SHP77 (cell line): ENCODE measurements at regions not wholly inside any gene's neighbourhood (a gene's known extent, or its start where the extent isn't known, plus 50 kb on each side); places are given as distances from the start of the nearest gene placed in this dataset.
A peak's percentile ranks its signal among the peaks of the same experiment; 100 is the strongest.

Experiments
- DNase-seq, 2 experiments: peaks; one replicate each; lab custom pipeline; 2025; lab: John Stamatoyannopoulos, UW

DNA sequence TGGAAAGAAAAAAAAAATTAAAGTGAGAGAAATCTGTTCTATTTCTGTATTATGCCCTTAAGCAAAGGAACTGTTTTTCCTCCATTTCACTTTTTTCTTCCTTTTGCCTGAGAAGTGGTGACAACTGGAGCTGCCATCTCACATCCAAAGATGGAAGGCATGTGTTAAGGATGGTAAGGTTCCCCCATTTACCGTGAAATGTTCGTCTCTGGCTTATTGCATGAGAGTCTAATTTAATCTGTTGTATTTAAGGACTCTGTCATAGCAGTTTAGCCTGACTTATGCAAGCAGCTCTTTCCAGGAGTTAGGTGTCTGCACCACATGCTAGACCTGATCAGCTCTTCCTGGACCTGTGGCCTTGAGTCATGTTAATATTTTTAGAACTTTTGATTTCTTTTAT is 389.5 kb upstream of the MAP3K7 start:
- no peak for DNase-seq

DNA sequence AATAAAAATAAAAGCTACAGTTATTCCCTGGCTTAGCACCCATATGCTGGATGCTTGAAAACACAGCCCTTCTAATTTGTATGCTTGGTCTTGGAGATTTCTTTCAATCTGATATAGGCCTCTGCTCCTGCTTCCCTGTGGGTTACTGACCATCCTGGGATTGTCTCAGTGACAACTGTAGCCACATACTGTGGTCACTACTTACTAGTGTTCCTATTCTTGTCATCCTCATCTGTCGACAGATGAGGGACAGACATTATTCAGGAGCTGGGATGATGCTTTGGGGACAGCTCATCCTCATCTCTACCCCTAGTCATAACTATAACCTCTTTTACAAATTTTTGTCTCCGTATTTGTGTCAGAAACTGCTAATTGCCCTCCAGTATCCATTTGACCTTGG is 388.9 kb upstream of the MAP3K7 start:
- DNase-seq = no peak

DNA sequence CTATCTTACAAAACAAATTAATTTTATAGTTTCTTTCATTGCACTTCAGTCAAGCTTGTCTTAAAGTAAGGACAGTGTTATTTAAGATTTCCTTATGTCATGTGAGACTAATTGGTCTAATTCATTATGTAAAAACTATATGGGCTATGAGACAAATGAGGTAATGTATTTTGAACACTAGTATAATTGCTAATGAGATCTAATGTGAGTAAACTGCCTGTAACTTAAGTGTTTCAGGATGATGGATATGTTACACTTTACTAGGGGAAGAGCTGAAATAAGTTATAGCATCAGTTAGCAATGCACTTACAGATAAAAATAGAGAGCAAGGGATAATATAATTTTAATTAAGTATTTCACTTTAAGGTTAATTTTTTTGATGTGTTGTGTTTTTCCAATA is 386.3 kb upstream of the MAP3K7 start:
- DNase-seq = no peak

DNA sequence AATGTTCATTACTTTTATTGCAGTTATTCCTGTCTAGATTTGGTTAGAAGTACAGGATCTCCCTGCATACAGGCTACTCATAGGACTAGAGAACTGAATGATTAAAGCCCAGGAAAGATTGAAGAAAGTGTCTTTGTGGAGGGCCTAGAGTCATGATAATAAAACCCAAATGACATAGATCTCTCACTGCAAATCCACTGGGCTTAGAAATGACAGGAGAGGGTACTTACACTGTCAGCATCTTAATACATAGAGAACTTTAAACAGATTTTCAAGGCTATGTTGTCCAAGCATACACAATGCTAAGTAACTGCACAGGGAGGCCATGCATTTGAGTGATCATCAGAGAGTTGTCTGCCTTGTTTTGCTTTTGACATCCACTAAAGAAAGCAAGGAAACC is 383.8 kb upstream of the MAP3K7 start:
- no peak for DNase-seq

DNA sequence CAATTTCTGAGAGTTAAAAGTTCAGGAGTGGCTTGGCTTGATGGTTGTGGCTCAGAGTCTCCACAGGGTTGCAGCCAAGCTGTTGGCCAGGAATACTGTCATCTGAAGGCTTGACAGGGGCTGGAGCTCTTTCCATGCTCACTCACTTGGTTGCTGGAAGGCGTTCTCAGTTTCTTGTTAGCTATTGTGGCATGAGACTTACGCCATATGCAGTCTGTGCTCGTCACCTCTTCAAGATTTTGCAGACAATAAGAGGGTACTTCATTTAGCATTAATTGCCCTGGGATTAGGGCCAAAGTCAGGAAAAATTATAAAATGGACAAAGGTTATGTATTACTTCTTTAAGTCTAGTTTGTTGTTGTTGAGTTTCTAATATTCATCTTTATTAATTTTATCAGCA is 380.6 kb upstream of the MAP3K7 start:
- DNase-seq = no peak

DNA sequence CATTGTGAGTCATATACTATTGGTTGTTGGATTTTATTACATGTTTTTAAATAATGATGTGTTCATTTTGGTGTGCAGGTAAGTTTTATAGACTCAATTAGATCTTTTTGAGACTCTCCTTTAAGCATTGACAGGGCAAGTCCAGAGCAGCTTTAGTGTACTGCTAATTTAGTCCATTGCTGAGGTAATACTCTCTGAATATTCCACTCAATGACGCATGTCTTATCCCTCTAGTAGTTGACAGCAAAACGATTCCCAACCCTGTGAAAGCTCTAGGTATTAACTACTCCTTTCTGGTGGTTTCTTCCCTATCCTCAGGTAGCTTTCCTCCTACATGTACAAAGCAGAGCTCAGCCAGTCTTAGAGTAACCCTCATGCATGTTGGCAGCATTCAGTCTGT is 373.5 kb upstream of the MAP3K7 start:
- no peak for DNase-seq

DNA sequence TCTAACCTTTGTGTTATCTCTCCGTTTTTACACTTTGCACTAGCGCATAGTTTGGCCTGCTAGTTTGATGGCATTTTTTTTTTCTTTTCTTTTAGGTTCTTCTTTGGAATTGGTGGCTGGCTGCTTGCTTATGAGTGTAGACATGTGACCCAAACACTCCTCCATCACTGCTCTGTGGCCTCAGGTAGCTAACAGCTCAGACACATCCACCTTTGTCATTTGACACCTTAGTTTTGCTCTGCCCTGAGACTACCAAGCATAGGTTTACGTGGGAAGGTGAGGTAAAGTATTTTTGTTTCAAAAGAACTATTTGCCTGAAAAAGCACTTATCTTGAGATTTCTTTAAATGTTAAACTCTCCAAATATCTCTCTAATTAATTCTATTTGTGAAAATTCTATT is 368.4 kb upstream of the MAP3K7 start:
- no peak for DNase-seq

DNA sequence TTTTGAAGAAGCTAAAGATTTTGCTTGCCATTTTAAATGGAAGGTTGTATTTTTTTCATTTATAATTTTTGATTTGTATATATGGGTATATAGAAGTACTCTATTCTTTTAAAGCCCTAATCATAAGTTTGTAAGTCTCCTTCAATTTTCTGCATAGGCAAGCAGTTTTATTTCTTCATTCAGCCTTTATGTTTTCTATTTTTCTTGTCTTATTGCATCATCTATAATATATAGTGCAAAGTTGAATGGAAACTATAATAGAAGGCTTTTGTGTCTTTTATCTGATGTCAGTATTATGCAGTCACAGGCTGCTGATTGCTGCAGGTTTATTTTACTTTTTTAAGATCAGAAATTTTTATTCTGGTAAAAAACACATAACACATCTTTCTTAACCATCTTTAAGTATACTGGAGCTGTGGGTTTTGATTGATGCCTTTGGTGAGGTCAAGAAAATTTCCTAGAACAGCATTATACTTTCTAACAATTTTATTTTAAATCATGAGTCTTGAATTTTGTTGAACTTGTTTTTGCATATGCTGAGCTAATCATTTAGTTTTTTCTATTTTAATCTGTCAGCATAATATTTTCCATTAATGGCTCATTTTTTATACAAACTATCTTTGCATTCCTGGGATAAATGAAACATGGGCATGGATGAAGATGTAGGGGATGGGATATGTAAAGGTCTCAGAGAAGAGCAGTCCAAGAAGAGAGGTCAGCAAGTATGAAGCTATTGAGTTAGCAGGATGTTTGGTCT is 366.7 kb upstream of the MAP3K7 start:
- no peak for DNase-seq

DNA sequence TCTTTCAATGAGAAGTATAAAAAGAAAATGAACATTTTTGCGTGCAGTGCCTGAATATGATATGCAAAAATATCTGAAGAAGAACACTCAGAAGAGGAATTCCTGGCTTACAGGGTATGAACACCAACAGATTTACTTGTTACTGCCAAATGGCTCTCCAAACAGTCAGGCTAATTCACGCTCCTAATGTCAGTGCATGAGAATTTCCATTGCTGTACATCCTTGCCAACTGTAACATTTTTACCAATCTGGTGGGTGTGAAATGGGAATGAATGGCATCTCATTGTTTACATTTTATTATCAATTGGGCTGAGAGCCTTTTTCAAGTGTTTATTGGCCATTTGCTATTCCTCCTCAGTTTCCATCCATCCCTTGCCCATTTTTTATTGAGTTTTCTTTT is 365.3 kb upstream of the MAP3K7 start:
- no peak for DNase-seq

DNA sequence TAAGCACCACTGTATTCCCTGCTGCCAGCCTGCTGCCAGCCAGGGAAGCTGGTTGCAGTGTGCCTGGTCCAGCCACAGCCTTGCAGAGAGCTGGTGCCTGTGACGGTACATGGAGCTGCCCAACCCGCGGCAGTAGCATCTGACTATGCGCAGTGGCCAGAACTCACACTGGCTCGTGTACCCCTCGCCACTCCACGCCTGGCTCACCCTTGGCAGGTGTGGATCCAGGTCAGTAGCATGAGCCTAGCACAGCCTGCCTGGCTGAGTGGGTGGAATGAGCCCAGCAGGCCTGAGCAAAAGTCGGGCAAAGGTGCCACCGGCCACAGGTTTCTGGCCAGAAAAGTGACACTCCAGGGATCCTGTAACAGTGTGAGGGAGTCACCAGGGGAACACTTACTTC is 361.7 kb upstream of the MAP3K7 start:
- no peak for DNase-seq

DNA sequence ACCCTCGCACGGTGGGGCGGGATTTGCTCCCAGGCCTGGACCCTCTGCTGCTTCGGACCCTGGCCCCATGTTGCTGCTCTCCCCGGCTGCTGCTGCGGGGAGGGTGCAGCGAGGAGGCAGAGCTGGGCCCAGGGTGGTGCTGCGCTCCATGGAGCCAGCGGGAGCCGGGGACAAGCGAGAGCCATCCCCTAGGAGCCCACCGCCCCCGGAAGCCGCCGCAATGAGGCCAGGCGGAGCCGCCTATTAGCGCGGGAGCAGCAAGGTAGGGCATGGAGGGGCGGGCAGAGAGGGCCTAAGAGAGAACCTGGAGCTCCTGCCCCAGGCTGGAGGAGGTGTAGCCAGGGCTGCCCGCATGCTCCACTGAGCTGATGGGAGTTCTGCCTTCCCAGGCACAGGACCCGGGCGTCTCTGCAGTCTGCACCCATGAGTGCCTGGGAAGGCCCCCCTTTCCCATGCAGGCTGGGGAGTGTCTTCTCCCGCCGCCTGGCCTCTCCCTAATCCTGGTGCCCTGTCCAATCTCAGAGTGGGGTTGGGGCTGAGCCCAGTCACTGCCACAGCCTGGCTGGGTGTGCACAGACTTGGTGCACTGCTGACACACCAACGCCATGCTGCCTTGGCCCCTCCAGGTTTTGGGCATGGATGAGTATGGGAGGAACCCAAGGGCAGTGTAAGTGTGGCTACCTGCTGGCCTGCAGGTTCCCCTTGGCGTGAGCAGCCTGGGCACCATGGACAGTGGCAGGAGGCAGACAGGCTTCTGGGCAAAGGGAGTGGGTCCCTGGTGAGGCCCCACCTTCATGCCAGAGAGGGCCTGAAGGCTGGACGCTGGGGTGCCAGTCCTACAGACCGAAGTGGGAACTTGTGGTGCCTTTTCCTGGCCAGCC is 360.6 kb upstream of the MAP3K7 start:
- no peak for DNase-seq

DNA sequence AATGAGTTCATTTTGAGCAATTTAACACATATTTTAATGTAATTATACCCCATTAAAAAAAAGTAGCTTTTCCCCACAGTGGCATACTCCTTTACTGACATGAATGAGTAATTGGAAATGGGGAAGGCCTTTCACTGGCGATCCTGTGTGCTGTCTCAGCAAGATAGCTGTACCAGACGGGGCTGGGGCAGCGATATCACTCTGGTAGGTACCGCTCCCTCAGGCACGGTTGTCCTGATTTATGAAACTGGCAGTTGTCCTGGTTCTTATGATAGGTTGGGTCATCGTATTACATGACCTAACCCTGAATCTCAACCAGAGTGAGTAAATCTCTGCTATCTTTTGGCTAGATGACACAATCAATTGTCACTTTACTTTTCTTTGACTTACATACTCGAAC is 355.0 kb upstream of the MAP3K7 start:
- DNase-seq = no peak

DNA sequence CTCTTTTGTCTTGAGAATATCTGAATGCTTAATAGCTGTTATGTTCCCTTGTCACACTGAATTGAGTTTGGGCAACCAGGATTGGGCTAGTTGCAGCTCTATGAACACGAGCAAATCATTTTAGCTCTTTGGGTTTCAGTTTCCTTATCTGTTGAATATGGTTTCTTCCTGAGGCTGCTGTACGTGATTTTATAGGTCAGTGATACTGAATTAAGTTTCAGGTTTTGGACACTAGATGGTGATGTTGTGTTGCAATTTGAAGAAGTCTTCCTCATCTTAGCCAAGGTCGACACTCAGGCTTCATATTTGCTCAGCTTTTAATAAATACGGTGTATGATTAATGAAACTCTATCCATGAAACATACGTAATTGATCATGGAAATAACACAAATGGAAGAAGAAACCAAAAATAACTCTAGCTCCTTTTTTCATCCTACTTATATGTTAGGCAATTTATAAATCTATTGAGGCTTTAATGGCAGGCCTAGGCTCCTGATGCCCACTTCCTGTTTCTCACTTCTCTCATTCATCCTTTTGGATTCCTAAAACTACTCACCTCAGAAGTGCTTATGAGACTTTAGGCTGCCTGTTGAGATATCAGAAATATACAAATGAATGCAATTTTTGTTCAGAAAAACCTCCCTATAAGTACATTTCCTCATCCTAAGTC is 354.1 kb upstream of the MAP3K7 start:
- peak; percentile 59 to 74 for DNase-seq

DNA sequence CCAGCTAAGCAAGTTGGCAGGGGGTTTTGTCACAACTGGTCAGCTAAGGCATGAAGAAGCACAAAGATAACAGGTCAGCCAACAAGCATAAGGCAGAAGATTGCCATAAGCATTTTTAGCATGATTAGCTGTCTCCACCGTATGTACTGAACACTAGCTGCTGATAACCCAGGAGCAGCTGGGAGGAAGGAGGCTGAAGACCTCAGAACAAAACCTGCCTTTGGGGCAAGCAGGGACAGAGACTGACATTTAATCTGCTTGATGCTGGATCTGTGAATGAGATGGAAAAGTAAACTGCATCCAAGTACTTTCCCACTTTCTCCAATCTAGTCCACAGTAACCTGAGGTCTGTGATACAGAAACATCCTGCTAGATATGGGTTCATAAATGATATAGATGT is 353.0 kb upstream of the MAP3K7 start:
- no peak for DNase-seq

DNA sequence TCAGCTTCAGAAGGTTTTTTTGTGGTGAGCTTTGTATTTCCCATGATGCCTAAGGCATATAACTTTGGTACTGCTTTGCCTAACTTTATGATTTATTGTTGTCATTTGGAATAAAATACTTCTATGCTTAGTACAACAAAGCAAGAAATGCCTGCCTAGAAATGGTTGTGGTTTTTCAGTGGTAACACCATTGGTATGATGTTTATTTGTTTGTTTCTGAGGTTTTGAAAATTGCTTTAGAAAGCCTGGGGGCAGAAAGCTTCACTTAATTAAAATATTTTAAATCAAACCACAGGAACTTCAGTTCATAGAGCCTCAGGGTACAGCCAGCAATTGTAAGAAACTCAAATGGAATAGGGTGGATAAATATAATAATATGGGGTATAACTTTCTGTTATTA is 351.2 kb upstream of the MAP3K7 start:
- no peak for DNase-seq

DNA sequence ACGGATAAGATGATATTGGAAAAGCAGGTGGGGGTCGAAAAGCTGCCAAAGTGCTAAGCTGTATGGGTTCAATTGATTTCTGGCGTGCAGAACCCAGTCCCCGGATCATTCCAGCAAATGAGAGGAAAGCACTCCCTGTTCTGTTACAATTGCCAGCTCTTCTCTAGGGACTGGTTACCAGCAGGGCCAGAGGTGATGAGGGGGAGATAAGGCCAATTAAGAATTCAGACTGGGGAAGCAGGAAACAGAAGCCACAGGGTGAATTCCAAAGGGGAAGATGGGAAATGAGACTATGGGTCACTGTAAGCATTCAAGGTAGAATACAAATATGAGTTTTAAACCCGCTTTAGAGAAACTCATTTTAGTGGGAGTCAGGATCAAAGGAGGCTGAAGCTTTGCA is 349.4 kb upstream of the MAP3K7 start:
- no peak for DNase-seq

DNA sequence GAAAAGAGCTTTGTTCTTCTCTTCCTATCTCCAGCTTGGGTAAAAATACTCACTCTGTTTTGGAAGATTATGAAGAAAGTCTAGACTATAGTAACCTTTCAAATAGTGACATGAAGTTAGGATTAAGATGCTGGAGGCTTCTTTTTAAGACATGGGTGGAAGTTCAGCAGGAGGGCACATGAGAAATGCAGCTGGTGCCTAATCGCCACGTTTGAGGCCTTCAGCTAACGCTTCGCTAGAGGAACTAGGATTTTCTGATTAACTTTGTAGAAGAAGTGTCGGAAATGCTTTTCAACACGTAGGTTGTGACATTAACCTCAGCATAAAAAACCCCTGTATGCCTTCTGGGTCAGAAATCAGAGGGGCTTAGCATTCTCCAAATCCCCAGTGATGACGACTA is 348.1 kb upstream of the MAP3K7 start:
- DNase-seq = no peak

DNA sequence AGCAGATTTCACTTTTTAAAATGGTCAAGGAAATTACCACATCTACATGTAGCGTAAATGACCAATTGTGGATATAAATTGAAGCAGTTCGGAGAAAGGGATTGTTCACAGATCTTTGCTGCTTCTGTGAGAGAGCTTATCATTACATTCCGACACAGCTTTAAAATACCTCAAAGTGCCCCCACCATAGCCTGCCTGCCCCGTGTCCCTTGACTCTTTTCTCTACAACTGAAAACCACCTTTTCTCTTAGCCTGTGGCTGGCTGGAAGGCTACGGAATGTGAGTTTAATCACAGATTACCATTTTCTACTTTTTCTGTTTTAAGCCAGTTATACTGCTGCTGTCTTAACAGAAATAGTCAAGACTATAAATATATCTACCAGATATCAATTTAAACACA is 347.2 kb upstream of the MAP3K7 start:
- DNase-seq = no peak

DNA sequence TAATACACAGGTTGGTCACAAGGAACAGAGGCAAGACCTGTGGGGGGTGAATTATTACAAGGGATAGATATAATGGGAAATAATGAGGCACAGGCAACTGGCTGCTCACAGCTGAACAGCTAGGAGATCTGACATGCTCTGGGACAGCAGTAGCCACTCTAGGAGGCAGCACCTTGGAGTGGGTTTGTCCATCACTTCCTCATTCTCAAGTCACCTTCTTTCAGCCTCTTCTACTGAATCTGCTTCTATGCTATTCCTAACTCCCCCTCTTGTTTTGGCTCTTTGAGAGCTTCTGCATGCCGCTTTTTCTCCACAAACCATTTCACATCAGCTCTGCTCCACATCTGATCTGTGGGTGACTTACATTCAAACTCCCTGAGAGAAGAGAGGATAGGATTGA is 345.5 kb upstream of the MAP3K7 start:
- no peak for DNase-seq

DNA sequence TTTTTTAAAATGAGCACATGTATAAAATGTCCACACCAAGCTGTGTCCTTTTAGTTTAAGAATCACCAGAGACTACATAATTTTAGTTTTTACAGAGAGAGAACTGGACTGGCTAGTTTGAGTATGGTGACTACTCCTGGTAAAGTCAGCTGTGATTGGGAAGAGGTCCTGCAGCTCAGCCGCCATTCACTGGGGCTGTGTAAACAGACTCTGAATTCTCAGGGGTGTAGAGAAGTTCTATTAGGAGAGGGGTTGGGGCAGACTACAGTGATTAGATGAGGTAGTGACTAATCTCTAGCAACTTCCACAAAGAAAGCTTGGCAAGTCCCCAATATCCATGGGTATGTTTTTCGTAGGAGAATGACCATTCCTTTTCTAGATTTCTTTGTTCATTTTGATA is 341.2 kb upstream of the MAP3K7 start:
- no peak for DNase-seq

DNA sequence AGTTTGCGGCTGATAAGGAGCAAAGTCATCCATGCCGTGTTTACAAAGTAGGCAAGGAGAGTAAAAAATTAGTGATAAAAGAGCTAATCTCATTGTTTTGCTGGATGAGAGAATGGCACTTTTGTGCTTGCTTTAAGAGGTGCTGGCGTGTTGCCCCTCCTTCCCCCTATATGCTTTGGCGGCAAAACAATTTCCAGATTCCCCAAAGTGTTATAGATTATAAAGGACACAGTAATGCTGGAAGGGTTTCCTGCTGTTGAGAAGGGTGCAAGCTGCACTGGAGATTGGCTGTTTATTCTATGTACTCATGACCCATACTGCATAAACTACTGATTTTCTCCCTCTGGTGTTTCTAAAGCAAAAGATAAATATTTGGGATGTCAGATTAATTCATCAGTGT is 338.9 kb upstream of the MAP3K7 start:
- DNase-seq = no peak

DNA sequence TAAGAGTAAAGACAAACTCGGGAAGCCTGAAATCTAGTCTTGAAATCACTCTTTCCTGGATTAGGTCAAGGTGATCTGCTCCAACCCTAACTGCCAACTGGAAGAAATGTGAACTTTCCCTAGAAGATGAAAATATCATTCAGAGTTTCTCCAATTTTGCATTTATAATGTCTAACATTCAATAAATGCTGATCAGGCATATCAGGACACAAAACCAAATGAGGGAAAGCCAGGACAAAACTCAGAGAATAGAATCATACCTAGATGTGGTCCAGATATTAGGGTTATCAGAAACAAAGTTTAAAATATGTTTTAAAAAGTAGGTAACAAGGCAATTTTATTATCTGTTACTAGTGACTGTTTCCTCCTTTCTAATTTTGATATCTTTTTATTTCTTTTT is 335.5 kb upstream of the MAP3K7 start:
- no peak for DNase-seq

DNA sequence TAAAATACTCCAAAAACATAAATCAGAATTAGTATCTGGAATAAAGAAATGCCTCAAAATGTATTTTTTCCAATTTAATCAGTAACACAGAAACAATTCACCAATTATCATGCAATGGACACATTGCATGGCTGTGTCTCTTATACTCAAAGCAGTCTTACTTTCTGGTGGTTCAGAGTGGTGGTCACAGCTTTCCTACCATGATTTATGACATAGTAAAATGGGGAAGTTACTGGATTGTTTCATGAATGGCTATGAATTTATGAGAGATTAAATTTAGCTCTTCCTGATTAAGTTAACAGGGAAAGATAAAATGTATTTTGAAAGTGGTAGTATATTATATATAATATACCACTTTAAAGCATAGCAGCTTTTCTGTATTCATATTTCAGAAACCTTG is 331.5 kb upstream of the MAP3K7 start:
- DNase-seq = no peak
